WTC11 (cell line): ENCODE measurements at regions not wholly inside any gene's neighbourhood (a gene's known extent, or its start where the extent isn't known, plus 50 kb on each side); places are given as distances from the start of the nearest gene placed in this dataset.

ENCODE experiments used
- ATAC-seq: fragments of 200-7000 bp; cut with Tn5 transposase; 2 replicates; pipeline ENCODE4 v1.10.0; 2021; ENCODE audit warnings: mild to moderate bottlenecking, moderate library complexity
- CTCF ChIA-PET: fragments of 300-600 bp; sonication (Branson Sonifier 250); formaldehyde crosslinking; loops from one replicate; lab custom pipeline; 2021; ENCODE audit warnings: antibody characterized with exemption; lab: Charles Lee
- POLR2A ChIA-PET: fragments of 350-600 bp; sonication (Branson Sonifier 250); formaldehyde crosslinking; loops from one replicate; lab custom pipeline; 2021; ENCODE audit warnings: antibody characterized with exemption; lab: Charles Lee
- DNase-seq: peaks from one replicate; pipeline ENCODE4 v3.0.0; 2021; ENCODE audit warnings: low spot score
- H3K27ac Mint-ChIP-seq: 2 replicates; pipeline ENCODE4 v1.8.0; 2021; ENCODE audit warnings: mixed read lengths
- H3K27me3 Mint-ChIP-seq: 2 replicates; pipeline ENCODE4 v1.8.0; 2021; ENCODE audit warnings: low read depth, mild to moderate bottlenecking, moderate library complexity, mixed read lengths
- H3K36me3 Mint-ChIP-seq: 2 replicates; pipeline ENCODE4 v1.8.0; 2021; ENCODE audit warnings: mixed read lengths
- H3K4me1 Mint-ChIP-seq: 2 replicates; pipeline ENCODE4 v1.8.0; 2022; ENCODE audit warnings: mixed read lengths
- H3K4me3 Mint-ChIP-seq: 2 replicates; pipeline ENCODE4 v1.8.0; 2021; ENCODE audit warnings: mild to moderate bottlenecking, moderate library complexity, mixed read lengths
- H3K9me3 Mint-ChIP-seq: 2 replicates; pipeline ENCODE4 v1.8.0; 2021; ENCODE audit warnings: mixed read lengths
- CREB1 ChIP-seq: sonication (generic); formaldehyde crosslinking; IDR thresholded peaks from 2 replicates; pipeline ENCODE4 v1.8.0; 2023; ENCODE audit warnings: mild to moderate bottlenecking, missing genetic modification reagents
- CREM ChIP-seq: sonication (generic); formaldehyde crosslinking; IDR thresholded peaks from 2 replicates; pipeline ENCODE4 v1.8.1; 2022; ENCODE audit warnings: mild to moderate bottlenecking, missing genetic modification reagents, moderate library complexity
- ETV6 ChIP-seq: sonication (generic); formaldehyde crosslinking; IDR thresholded peaks from 2 replicates; pipeline ENCODE4 v1.8.1; 2022; ENCODE audit warnings: mild to moderate bottlenecking, missing genetic modification reagents
- FOXP1 ChIP-seq: sonication (generic); formaldehyde crosslinking; IDR thresholded peaks from 2 replicates; pipeline ENCODE4 v1.8.0; 2022; ENCODE audit warnings: missing genetic modification reagents, mild to moderate bottlenecking, moderate library complexity, borderline replicate concordance
- GABPB1 ChIP-seq: sonication (generic); formaldehyde crosslinking; IDR thresholded peaks from 2 replicates; pipeline ENCODE4 v1.8.1; 2023; ENCODE audit warnings: mild to moderate bottlenecking, missing genetic modification reagents
- GTF2I ChIP-seq: fragments of 250-450 bp; sonication (Bioruptor Pico); conservative IDR thresholded peaks from 2 replicates; pipeline ENCODE4 v1.4.0; 2021; ENCODE audit warnings: mild to moderate bottlenecking
- JUN ChIP-seq: sonication (generic); formaldehyde crosslinking; IDR thresholded peaks from 2 replicates; pipeline ENCODE4 v1.8.0; 2023; ENCODE audit warnings: mild to moderate bottlenecking, missing genetic modification reagents
- NFE2L1 ChIP-seq: sonication (generic); formaldehyde crosslinking; IDR thresholded peaks from 2 replicates; pipeline ENCODE4 v1.8.1; 2023; ENCODE audit warnings: missing genetic modification reagents
- NFYB ChIP-seq: sonication (generic); formaldehyde crosslinking; conservative IDR thresholded peaks from 2 replicates; pipeline ENCODE4 v1.8.0; 2022; ENCODE audit warnings: low read depth, missing genetic modification reagents
- NR2C2 ChIP-seq: sonication (generic); formaldehyde crosslinking; IDR thresholded peaks from 2 replicates; pipeline ENCODE4 v1.8.0; 2022; ENCODE audit warnings: mild to moderate bottlenecking, missing genetic modification reagents
- RELA ChIP-seq: sonication (generic); formaldehyde crosslinking; IDR thresholded peaks from 2 replicates; pipeline ENCODE4 v1.8.1; 2022; ENCODE audit warnings: missing genetic modification reagents, mild to moderate bottlenecking, borderline replicate concordance
- SOX15 ChIP-seq: fragments of 250-450 bp; sonication (Bioruptor Pico); IDR thresholded peaks from 2 replicates; pipeline ENCODE4 v1.9.0; 2021; ENCODE audit warnings: mild to moderate bottlenecking
- ZNF263 ChIP-seq: sonication (generic); formaldehyde crosslinking; IDR thresholded peaks from 2 replicates; pipeline ENCODE4 v1.8.1; 2022; ENCODE audit warnings: low read depth, mild to moderate bottlenecking, moderate library complexity, missing genetic modification reagents
- TF ChIP-seq, protein P1 (sequence below): fragments of 250-450 bp; sonication (Bioruptor Pico); IDR thresholded peaks from 2 replicates; pipeline ENCODE4 v1.9.0; 2021; ENCODE audit warnings: moderate library complexity, mild to moderate bottlenecking, inconsistent platforms, borderline replicate concordance
- TF ChIP-seq, protein P2 (sequence below): fragments of 250-450 bp; sonication (Bioruptor Pico); IDR thresholded peaks from 2 replicates; pipeline ENCODE4 v1.9.0; 2021; ENCODE audit warnings: mild to moderate bottlenecking, borderline replicate concordance
- TF ChIP-seq, protein P3 (sequence below): sonication (generic); formaldehyde crosslinking; IDR thresholded peaks from 2 replicates; pipeline ENCODE4 v1.8.1; 2023; ENCODE audit warnings: mild to moderate bottlenecking, missing genetic modification reagents, moderate library complexity
- TF ChIP-seq, protein P4 (sequence below): sonication (generic); formaldehyde crosslinking; IDR thresholded peaks from 2 replicates; pipeline ENCODE4 v1.8.1; 2022; ENCODE audit warnings: mild to moderate bottlenecking, missing genetic modification reagents, moderate library complexity, borderline replicate concordance
- TF ChIP-seq, protein P5 (sequence below): fragments of 250-450 bp; sonication (Bioruptor Pico); IDR thresholded peaks from 2 replicates; pipeline ENCODE4 v1.8.0; 2021; ENCODE audit warnings: mild to moderate bottlenecking
- TF ChIP-seq, protein P6 (sequence below): sonication (generic); formaldehyde crosslinking; IDR thresholded peaks from 2 replicates; pipeline ENCODE4 v1.8.1; 2022; ENCODE audit warnings: mild to moderate bottlenecking, moderate library complexity, missing genetic modification reagents
- TF ChIP-seq, protein P7 (sequence below): sonication (generic); formaldehyde crosslinking; IDR thresholded peaks from 2 replicates; pipeline ENCODE4 v1.8.1; 2023; ENCODE audit warnings: mild to moderate bottlenecking, missing genetic modification reagents, borderline replicate concordance
- TF ChIP-seq, protein P8 (sequence below): sonication (generic); formaldehyde crosslinking; IDR thresholded peaks from 2 replicates; pipeline ENCODE4 v1.8.0; 2023; ENCODE audit warnings: missing genetic modification reagents
- TF ChIP-seq, protein P9 (sequence below): sonication (generic); formaldehyde crosslinking; IDR thresholded peaks from 2 replicates; pipeline ENCODE4 v1.8.1; 2022; ENCODE audit warnings: missing genetic modification reagents, borderline replicate concordance

DNA sequence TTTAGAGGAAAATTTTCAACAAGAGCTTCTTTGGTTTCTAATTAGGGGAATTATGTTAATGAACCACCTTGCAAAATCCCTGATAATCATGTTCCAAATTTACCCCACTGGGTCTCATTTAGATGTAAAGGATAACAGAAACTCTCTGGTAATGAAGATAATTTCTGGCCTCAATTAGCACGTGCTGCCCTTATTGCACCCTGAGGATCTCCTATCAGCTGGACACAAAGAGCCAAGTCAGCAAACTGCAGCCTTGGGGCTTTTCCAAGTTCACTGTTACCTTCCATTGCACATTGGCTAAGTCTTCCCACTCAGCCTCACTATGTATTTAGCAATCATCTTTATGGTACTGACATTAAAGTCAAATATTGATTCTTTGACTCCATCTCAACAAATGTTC is 78.1 kb downstream of the GP2 start:
- peaks cover 14% of the 10 kb centered on the region for H3K4me1 Mint-ChIP-seq
- CTCF ChIA-PET = interaction anchor here (0.8 kb wide), 1 partner anchor 342 kb away, joined by 5 read pairs; no protein-coding TSS in a partner anchor
- no peak overlapping the region for H3K4me3 Mint-ChIP-seq

DNA sequence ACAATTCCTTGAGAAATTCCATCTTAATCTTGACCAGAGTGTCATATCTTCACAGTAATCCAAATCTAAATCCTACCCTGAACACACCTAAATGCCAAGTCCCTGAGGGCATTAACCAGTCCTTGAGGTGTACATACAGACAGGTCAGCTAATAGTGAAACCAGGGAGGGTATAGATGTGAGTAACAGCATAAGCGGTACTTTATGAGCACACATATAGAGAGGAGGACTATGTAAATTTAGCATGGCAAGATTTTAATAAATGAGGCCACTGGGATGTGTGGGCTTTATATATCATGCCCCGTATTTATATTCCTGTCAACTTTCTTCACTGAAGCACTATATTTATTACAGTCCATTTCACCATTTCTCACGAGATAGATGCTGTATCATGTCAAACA is 80.2 kb downstream of the GP2 start:
- Mint-ChIP-seq H3K27ac (no peak overlapping the region), H3K36me3 (no peaks in the 10 kb centered on the region), H3K4me1 (peaks cover 30% of the 10 kb centered on the region), H3K9me3 (no peaks in the 10 kb centered on the region), H3K4me3 (no peak overlapping the region), H3K27me3 (no peaks in the 10 kb centered on the region)
- CTCF ChIA-PET = no interaction called here
- POLR2A ChIA-PET = no interaction called here
- ATAC-seq = no peak
- DNase-seq = no peak
- no peak for TF ChIP-seq SOX15 (CRISPR knock-in tag)
- TF ChIP-seq CREM (CRISPR knock-in tag) = no peak
- TF ChIP-seq, protein P1, sequence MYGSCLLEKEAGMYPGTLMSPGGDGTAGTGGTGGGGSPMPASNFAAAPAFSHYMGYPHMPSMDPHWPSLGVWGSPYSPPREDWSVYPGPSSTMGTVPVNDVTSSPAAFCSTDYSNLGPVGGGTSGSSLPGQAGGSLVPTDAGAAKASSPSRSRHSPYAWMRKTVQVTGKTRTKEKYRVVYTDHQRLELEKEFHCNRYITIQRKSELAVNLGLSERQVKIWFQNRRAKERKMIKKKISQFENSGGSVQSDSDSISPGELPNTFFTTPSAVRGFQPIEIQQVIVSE (CRISPR knock-in tag) = no peak
- TF ChIP-seq, protein P2, sequence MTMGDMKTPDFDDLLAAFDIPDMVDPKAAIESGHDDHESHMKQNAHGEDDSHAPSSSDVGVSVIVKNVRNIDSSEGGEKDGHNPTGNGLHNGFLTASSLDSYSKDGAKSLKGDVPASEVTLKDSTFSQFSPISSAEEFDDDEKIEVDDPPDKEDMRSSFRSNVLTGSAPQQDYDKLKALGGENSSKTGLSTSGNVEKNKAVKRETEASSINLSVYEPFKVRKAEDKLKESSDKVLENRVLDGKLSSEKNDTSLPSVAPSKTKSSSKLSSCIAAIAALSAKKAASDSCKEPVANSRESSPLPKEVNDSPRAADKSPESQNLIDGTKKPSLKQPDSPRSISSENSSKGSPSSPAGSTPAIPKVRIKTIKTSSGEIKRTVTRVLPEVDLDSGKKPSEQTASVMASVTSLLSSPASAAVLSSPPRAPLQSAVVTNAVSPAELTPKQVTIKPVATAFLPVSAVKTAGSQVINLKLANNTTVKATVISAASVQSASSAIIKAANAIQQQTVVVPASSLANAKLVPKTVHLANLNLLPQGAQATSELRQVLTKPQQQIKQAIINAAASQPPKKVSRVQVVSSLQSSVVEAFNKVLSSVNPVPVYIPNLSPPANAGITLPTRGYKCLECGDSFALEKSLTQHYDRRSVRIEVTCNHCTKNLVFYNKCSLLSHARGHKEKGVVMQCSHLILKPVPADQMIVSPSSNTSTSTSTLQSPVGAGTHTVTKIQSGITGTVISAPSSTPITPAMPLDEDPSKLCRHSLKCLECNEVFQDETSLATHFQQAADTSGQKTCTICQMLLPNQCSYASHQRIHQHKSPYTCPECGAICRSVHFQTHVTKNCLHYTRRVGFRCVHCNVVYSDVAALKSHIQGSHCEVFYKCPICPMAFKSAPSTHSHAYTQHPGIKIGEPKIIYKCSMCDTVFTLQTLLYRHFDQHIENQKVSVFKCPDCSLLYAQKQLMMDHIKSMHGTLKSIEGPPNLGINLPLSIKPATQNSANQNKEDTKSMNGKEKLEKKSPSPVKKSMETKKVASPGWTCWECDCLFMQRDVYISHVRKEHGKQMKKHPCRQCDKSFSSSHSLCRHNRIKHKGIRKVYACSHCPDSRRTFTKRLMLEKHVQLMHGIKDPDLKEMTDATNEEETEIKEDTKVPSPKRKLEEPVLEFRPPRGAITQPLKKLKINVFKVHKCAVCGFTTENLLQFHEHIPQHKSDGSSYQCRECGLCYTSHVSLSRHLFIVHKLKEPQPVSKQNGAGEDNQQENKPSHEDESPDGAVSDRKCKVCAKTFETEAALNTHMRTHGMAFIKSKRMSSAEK (CRISPR knock-in tag) = no peak
- TF ChIP-seq NFYB (CRISPR knock-in tag) = no peak
- no peak for TF ChIP-seq ETV6
- TF ChIP-seq, protein P3, sequence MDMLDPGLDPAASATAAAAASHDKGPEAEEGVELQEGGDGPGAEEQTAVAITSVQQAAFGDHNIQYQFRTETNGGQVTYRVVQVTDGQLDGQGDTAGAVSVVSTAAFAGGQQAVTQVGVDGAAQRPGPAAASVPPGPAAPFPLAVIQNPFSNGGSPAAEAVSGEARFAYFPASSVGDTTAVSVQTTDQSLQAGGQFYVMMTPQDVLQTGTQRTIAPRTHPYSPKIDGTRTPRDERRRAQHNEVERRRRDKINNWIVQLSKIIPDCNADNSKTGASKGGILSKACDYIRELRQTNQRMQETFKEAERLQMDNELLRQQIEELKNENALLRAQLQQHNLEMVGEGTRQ (CRISPR knock-in tag) = no peak
- TF ChIP-seq GTF2I (CRISPR knock-in tag) = no peak
- TF ChIP-seq, protein P4, sequence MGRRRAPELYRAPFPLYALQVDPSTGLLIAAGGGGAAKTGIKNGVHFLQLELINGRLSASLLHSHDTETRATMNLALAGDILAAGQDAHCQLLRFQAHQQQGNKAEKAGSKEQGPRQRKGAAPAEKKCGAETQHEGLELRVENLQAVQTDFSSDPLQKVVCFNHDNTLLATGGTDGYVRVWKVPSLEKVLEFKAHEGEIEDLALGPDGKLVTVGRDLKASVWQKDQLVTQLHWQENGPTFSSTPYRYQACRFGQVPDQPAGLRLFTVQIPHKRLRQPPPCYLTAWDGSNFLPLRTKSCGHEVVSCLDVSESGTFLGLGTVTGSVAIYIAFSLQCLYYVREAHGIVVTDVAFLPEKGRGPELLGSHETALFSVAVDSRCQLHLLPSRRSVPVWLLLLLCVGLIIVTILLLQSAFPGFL (CRISPR knock-in tag) = no peak
- TF ChIP-seq, protein P5, sequence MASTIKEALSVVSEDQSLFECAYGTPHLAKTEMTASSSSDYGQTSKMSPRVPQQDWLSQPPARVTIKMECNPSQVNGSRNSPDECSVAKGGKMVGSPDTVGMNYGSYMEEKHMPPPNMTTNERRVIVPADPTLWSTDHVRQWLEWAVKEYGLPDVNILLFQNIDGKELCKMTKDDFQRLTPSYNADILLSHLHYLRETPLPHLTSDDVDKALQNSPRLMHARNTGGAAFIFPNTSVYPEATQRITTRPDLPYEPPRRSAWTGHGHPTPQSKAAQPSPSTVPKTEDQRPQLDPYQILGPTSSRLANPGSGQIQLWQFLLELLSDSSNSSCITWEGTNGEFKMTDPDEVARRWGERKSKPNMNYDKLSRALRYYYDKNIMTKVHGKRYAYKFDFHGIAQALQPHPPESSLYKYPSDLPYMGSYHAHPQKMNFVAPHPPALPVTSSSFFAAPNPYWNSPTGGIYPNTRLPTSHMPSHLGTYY (CRISPR knock-in tag) = no peak
- TF ChIP-seq FOXP1 = no peak
- TF ChIP-seq GABPB1 (CRISPR knock-in tag) = no peak
- TF ChIP-seq, protein P6, sequence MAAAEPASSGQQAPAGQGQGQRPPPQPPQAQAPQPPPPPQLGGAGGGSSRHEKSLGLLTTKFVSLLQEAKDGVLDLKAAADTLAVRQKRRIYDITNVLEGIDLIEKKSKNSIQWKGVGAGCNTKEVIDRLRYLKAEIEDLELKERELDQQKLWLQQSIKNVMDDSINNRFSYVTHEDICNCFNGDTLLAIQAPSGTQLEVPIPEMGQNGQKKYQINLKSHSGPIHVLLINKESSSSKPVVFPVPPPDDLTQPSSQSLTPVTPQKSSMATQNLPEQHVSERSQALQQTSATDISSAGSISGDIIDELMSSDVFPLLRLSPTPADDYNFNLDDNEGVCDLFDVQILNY (CRISPR knock-in tag) = no peak
- no peak for TF ChIP-seq NFE2L1 (CRISPR knock-in tag)
- TF ChIP-seq, protein P7, sequence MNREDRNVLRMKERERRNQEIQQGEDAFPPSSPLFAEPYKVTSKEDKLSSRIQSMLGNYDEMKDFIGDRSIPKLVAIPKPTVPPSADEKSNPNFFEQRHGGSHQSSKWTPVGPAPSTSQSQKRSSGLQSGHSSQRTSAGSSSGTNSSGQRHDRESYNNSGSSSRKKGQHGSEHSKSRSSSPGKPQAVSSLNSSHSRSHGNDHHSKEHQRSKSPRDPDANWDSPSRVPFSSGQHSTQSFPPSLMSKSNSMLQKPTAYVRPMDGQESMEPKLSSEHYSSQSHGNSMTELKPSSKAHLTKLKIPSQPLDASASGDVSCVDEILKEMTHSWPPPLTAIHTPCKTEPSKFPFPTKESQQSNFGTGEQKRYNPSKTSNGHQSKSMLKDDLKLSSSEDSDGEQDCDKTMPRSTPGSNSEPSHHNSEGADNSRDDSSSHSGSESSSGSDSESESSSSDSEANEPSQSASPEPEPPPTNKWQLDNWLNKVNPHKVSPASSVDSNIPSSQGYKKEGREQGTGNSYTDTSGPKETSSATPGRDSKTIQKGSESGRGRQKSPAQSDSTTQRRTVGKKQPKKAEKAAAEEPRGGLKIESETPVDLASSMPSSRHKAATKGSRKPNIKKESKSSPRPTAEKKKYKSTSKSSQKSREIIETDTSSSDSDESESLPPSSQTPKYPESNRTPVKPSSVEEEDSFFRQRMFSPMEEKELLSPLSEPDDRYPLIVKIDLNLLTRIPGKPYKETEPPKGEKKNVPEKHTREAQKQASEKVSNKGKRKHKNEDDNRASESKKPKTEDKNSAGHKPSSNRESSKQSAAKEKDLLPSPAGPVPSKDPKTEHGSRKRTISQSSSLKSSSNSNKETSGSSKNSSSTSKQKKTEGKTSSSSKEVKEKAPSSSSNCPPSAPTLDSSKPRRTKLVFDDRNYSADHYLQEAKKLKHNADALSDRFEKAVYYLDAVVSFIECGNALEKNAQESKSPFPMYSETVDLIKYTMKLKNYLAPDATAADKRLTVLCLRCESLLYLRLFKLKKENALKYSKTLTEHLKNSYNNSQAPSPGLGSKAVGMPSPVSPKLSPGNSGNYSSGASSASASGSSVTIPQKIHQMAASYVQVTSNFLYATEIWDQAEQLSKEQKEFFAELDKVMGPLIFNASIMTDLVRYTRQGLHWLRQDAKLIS (CRISPR knock-in tag) = no peak

More for the DNA sequence above, 78.1 kb downstream of the GP2 start:
- no peaks in the 10 kb centered on the region for H3K9me3 Mint-ChIP-seq
- no peak overlapping the region for H3K27ac Mint-ChIP-seq
- H3K27me3 Mint-ChIP-seq = no peaks in the 10 kb centered on the region
- TF ChIP-seq, protein P8, sequence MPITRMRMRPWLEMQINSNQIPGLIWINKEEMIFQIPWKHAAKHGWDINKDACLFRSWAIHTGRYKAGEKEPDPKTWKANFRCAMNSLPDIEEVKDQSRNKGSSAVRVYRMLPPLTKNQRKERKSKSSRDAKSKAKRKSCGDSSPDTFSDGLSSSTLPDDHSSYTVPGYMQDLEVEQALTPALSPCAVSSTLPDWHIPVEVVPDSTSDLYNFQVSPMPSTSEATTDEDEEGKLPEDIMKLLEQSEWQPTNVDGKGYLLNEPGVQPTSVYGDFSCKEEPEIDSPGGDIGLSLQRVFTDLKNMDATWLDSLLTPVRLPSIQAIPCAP (CRISPR knock-in tag) = no peak
- TF ChIP-seq NR2C2 (CRISPR knock-in tag) = no peak
- TF ChIP-seq RELA = no peak
- no peak for TF ChIP-seq JUN
- TF ChIP-seq ZNF263 (CRISPR knock-in tag) = no peak
- no peak for TF ChIP-seq CREB1
- TF ChIP-seq, protein P9, sequence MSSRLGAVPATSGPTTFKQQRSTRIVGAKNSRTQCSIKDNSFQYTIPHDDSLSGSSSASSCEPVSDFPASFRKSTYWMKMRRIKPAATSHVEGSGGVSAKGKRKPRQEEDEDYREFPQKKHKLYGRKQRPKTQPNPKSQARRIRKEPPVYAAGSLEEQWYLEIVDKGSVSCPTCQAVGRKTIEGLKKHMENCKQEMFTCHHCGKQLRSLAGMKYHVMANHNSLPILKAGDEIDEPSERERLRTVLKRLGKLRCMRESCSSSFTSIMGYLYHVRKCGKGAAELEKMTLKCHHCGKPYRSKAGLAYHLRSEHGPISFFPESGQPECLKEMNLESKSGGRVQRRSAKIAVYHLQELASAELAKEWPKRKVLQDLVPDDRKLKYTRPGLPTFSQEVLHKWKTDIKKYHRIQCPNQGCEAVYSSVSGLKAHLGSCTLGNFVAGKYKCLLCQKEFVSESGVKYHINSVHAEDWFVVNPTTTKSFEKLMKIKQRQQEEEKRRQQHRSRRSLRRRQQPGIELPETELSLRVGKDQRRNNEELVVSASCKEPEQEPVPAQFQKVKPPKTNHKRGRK = no peak
- TF ChIP-seq, all 79 proteins: peak for 0
- POLR2A ChIA-PET = no interaction called here
- H3K36me3 Mint-ChIP-seq = no peaks in the 10 kb centered on the region
- no peak for ATAC-seq
- no peak for DNase-seq
